NCI-H2107 treated with DMSO at 0.1 percent for 48 hours (cell line): ENCODE measurements at regions not wholly inside any gene's neighbourhood (a gene's known extent, or its start where the extent isn't known, plus 50 kb on each side); places are given as distances from the start of the nearest gene placed in this dataset.
"Not testable (repeated sequence)": the region's sequence is repeated elsewhere in the genome, so short reads cannot be mapped to it uniquely, and the experiment has no call there.

Source experiments
- DNase-seq: peaks from one replicate; lab custom pipeline; 2025; ENCODE audit not compliant: unreplicated experiment; lab: John Stamatoyannopoulos, UW

DNA sequence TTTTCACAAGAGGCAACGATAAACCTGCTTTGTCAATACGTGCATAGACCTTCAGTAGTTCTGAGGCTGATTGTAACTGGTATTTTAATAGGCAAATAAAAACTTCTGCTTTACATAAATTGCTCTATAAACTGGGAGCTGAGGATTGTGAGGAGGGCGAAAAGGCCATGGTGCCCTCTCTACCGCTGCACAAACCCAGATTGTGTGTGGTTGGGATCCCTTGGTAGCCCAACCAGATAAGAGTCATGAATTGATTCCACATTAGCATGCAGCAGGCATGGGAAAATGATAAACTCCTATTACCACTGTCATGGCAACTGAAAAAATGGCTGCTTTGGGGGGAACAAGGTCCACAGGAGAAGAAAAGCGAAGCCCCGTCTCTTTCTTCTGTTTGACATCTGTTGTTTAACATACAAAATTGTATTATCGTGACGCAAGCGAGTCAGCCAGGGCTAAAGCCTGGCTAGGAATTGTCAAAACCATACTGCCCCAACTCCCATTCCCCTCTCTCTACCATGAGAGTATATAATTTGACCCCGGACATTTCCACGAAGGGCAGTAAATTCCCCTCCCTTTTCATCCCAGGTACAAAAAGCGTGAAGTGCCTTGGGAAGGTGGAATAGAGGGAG, 157.8 kb upstream of the SALL4 start:
- no peak for DNase-seq

- no peak for DNase-seq
These were observed 156.8 kb upstream of the SALL4 start for GRCh38 chr20:51959066-51959542.

- no peak for DNase-seq
These were observed 156.1 kb upstream of the SALL4 start for GRCh38 chr20:51958099-51959065.

DNA sequence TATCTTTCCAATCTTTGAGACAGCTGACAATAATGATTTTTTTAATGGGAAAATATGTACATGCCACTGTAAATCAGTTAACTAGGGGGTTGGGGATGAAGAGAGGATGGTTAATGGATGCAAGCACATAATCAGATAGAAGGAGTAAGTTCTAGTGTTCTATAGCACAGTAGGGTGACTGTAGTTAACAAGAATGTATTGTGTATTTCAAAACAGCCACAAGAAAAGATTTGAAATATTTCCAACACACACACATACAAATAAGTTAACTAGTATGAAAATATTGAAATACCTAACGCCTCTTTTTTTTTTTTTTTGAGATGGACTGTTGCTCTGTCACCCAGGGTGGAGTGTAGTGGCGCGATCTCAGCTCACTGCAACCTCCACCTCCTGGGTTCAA, 153.4 kb upstream of the SALL4 start:
- DNase-seq: no peak

GRCh38 chr20:51953731-51954340, 151.5 kb upstream of the SALL4 start:
- DNase-seq: no peak

GRCh38 chr20:51950926-51951325, 148.6 kb upstream of the SALL4 start:
- DNase-seq: no peak

DNA sequence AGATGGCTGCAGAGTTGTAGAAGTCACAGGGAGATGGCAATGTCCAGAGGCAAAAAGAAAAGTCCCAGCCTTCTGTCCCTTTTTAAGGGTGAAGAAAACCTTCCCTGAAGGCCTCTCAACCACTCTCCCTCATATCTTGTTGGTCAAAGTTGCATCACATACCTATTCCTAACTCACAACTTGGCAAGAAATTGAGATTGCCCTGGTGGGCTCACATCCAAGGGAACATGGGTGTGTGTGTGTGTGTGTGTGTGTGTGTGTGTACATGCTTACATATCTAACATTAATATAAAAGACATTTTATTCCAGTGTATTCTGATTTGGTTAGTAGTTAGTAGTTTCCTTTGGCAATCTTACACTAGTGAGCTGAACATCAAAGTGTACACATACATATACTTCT, 144.3 kb upstream of the SALL4 start:
- no peak for DNase-seq

- DNase-seq: no peak
These were observed 143.6 kb upstream of the SALL4 start for GRCh38 chr20:51945881-51946280.

- no peak for DNase-seq
These were observed 142.9 kb upstream of the SALL4 start for GRCh38 chr20:51945177-51945576.

DNA sequence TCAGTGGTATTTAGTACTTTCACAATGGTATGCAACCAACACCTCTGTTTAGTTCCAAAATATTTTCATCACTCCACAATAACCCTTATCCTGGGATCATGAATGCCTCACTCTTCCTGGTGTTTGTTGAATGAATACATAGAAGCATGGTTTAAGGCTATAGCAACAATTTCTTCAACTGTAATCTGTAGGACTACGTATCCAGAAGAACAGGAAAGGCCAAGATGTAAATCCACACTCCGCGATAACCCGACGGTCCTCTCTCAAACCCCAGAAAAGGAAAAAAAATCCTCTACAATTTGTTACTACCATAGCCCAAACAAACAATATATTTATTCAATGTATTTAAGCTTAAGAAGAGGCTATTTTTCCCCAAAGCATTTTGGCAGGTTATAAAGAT, 141.4 kb upstream of the SALL4 start:
- DNase-seq: no peak

DNA sequence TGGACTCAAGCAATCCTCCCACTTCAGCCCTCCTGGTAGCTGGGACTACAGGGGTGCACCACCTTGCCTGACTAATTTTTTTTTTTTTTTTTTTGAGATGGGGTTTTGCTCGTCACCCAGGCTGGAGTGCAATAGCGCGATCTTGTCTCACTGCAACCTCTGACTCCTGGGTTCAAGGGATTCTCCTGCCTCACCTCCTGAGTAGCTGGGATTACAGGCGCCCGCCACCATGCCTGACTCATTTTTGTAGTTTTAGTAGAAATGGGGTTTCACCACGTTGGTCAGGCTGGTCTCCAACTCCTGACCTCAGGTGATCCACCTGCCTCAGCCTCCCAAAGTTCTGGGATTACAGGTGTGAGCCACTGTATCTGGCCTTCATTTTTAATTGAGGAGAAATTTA, 141.0 kb upstream of the SALL4 start:
- not testable (repeated sequence) for DNase-seq

DNA sequence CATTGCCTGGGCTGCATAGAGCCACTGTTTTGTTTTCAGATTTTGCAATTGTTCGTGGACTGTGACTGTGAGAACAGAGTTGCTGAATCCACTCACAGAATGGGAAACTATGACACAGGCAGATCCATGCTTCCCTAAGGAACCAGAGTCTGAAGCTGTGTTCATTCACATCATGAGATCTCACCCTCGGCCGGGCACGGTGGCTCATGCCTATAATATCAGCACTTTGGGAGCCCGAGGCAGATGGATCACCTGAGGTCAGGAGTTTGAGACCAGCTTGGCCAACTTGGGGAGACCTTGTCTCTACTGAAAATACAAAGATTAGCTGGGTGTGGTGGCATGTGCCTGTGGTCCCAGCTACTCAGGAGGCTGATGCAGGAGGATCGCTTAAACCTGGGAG, 139.2 kb upstream of the SALL4 start:
- DNase-seq: no peak

- DNase-seq: no peak
These were observed 136.9 kb upstream of the SALL4 start for GRCh38 chr20:51939259-51939585.

GRCh38 chr20:51938559-51939258, 136.4 kb upstream of the SALL4 start:
- DNase-seq: no peak

- DNase-seq: no peak
These were observed 135.5 kb upstream of the SALL4 start for GRCh38 chr20:51937779-51938178.

DNA sequence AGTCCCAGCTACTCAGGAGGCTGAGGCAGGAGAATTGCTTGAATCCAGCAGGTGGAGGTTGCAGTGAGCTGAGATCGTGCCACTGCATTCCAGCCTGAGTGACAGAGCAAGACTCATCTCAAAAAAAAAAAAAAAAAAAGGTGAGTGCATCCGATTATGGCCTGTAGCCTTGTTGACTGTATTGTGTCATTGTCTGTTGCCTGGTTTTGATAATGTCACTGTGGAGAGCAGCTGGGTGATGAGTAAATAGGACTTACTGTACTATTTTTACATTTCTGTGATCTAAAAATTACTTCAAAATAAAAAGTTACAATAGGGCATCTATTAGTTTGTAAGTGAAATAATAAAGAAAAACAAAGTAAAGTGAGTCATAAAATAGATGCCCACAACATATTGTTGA, 134.1 kb upstream of the SALL4 start:
- DNase-seq: no peak

- no peak for DNase-seq
These were observed 132.7 kb upstream of the SALL4 start for GRCh38 chr20:51935003-51935358.

DNA sequence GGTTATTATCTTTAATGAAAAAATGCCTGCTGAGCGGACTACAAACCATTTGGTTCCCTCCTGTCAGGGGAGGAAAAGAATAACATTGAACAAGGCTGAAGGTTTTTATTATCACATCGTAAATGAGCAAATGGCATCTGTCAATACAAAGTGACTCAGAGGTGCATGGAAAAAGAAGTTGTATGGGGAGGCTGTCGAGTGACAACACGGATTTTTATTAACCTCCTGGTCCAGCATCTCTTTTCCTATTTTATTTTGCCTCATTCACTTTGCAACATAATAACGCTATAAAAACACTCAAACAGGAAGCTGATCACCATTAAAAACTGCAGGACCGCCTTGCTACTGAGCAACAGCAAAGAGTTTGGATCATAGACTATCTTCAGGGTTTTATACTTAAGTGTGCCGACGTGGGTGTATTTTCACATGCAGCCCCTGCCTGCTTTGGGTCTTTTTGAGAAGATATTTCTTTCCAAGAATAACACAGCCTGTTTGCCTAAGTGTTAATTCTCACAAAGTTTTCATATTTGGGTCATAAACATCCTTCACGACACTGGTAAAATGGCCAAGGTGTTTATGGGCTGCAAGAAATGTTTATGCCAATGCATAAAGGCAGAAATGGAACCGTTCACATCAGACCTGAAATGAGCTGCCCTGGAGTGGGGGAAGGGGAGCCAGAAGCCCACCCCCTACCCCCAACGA, 132.1 kb upstream of the SALL4 start:
- no peak for DNase-seq

DNA sequence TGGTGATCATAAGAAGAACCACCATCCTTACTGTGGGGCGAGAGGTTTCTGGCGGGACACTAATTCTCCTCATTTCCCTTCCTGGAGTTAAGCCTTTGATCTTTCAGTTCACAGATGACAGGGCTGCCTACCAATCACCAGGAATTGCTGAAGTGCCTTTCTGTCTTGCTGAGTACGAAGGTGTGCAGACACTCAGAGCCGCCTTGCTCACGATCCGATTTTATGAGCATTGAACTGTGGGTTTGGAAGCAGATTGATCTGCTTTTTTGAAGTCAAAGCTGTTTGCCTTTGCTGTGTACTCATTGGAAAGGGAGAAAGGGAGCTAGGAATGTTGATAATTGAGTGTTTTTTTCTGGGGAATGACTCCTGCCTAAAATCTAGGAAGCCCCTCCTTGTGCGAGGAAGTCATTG, 129.1 kb upstream of the SALL4 start:
- DNase-seq: no peak

DNA sequence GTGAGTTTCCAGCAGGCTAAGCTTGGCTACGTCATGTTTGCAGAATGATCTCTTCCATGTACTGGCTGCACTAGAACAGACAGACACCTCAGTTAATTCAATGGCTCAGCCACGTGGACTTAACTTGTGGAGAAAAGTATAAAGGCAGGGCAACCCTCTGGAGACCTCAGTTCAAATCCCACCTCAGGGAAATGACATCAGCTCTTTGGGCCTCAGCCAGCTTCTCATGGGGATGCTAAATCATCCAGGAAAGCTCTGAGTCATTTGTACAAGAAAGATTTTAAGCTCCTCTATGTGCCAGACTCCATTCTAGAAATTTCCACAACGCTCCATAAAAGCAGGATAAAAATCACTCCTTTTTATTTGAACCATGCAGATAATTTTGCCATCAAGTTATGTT, 128.5 kb upstream of the SALL4 start:
- no peak for DNase-seq

DNA sequence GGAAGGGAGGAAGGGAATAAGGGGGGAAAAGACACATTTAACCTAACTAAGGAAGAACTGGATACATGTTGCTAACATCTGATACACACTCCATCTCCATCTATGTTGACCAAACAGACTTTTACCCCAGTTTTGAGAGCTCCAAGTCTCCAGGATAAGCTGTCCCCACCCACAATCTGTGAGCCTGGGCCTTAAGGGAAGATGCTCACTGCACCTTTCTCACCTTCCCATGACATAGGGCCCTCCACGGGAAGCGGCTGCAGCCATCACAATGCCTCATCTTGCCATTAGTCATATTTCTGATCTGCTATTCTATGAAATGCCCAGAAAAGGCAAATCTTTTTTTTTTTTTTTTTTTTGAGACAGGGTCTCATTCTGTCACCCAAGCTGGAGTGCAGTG, 126.6 kb upstream of the SALL4 start:
- DNase-seq: no peak
